Keratinocyte (primary cell): ENCODE measurements at regions not wholly inside any gene's neighbourhood (a gene's known extent, or its start where the extent isn't known, plus 50 kb on each side); places are given as distances from the start of the nearest gene placed in this dataset.

ENCODE experiments used
- DNase-seq: peaks from one replicate; pipeline ENCODE4 v3.0.0-alpha.2; 2011; ENCODE audit warnings: low read depth, missing footprints, low spot score
- FAIRE-seq: peaks from 2 replicates; lab custom pipeline; 2011; peaks lifted over from hg19 to GRCh38; lab: Jason Lieb, UNC
- H2AFZ ChIP-seq: 2 replicates; pipeline ENCODE4 v1.6.0; 2012; ENCODE audit warnings: low read length, control low read depth, inconsistent platforms; ENCODE audit not compliant: control insufficient read depth
- H3K27ac ChIP-seq: 2 replicates; pipeline ENCODE4 v1.5.1; 2011; ENCODE audit warnings: low read length; ENCODE audit not compliant: control insufficient read depth, insufficient read depth
- H3K27me3 ChIP-seq: 3 replicates; pipeline ENCODE4 v1.6.0; 2011; ENCODE audit warnings: low read length; ENCODE audit not compliant: control insufficient read depth, insufficient read depth; ENCODE audit errors: extremely low read depth
- H3K36me3 ChIP-seq, 2 experiments: 2 replicates in 1 of 2; 3 replicates in 1 of 2; pipeline ENCODE4 v1.5.1; 2011; ENCODE audit warnings: low read length in 2 of 2, mild to moderate bottlenecking in 1 of 2; ENCODE audit not compliant: control insufficient read depth in 2 of 2, insufficient read depth in 2 of 2; ENCODE audit errors: extremely low read depth in 1 of 2
- H3K4me1 ChIP-seq: 3 replicates; pipeline ENCODE4 v1.5.1; 2011; ENCODE audit warnings: low read length; ENCODE audit not compliant: control insufficient read depth, insufficient read depth; ENCODE audit errors: extremely low read depth
- H3K4me2 ChIP-seq: 3 replicates; pipeline ENCODE4 v1.6.0; 2011; ENCODE audit warnings: low read depth, low read length; ENCODE audit not compliant: control insufficient read depth, insufficient read depth; ENCODE audit errors: extremely low read depth
- H3K4me3 ChIP-seq, 3 experiments: fragments of 200-600 bp in 1 of 3; sonication (generic) in 1 of 3; 2 replicates in 2 of 3; 3 replicates in 1 of 3; pipeline ENCODE4 v1.5.1; 2011 to 2016; ENCODE audit warnings: low read length in 3 of 3, mild to moderate bottlenecking in 3 of 3, control low read depth in 2 of 3, inconsistent platforms in 1 of 3, low read depth in 1 of 3, mixed read lengths in 1 of 3, mixed run types in 1 of 3, moderate library complexity in 1 of 3; ENCODE audit not compliant: control insufficient read depth in 2 of 3, insufficient read depth in 2 of 3; ENCODE audit errors: extremely low read depth in 1 of 3
- H3K79me2 ChIP-seq: 2 replicates; pipeline ENCODE4 v1.6.0; 2012; ENCODE audit warnings: low read length; ENCODE audit not compliant: control insufficient read depth, insufficient read depth
- H3K9ac ChIP-seq: 3 replicates; pipeline ENCODE4 v1.6.0; 2011; ENCODE audit warnings: low read length; ENCODE audit not compliant: control insufficient read depth, insufficient read depth; ENCODE audit errors: extremely low read depth
- H3K9me1 ChIP-seq: 3 replicates; pipeline ENCODE4 v1.6.0; 2011; ENCODE audit warnings: low read length; ENCODE audit not compliant: control insufficient read depth, insufficient read depth; ENCODE audit errors: extremely low read depth
- H3K9me3 ChIP-seq: 2 replicates; pipeline ENCODE4 v1.5.1; 2012; ENCODE audit warnings: low read depth, low read length; ENCODE audit not compliant: control insufficient read depth
- H4K20me1 ChIP-seq: 3 replicates; pipeline ENCODE4 v1.6.0; 2011; ENCODE audit warnings: low read length; ENCODE audit not compliant: control insufficient read depth, insufficient read depth; ENCODE audit errors: extremely low read depth
- EZH2 ChIP-seq: IDR thresholded peaks from one replicate; pipeline ENCODE4 v1.6.1; 2012; ENCODE audit warnings: inconsistent platforms, mild to moderate bottlenecking, low read length, moderate library complexity
- dilution Hi-C: fragments of 300-500 bp; cut with MboI; formaldehyde crosslinking; loops from one replicate; pipeline ENCODE4 v1.7.0; 2020; ENCODE audit warnings: low sequenced_read_pairs; ENCODE audit not compliant: extremely low pct_ligation_motif_present
- TF ChIP-seq, protein P1 (sequence below), 3 experiments: IDR thresholded peaks in 1 of 3; conservative IDR thresholded peaks in 1 of 3; optimal IDR thresholded peaks in 1 of 3; 2 replicates in 2 of 3; 3 replicates in 1 of 3; pipeline versions ENCODE3 to v1.5.1; 2011; ENCODE audit warnings: low read length in 3 of 3, mild to moderate bottlenecking in 3 of 3, moderate library complexity in 2 of 3, control low read depth in 1 of 3, inconsistent platforms in 1 of 3; ENCODE audit not compliant: insufficient read depth in 2 of 3; ENCODE audit errors: extremely low read depth in 1 of 3

DNA sequence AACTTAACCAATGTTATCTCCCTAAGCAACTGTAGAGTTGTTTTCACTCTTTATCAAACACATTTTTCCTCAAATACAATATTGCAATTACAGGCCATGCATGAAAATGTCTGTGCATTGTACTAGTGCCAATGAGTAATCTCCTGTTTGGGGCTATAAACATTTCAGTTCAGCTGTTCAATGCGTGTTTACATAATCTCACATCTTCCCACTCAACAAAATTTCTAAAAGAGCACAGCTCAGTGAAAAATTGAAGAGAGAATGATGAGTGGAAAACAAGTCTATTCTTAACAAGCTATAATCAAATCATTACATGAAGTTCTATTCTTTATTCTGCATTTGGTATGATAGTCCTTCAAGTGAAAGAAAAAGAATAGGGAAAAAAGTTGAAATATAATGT is 780.5 kb upstream of the CDH9 start:
- DNase-seq (no peak), FAIRE-seq (no peak)
- H3K4me3 ChIP-seq, result no peak overlapping the region
- no peaks in the 10 kb centered on the region for H4K20me1 ChIP-seq
- no peaks in the 10 kb centered on the region for H3K4me1 ChIP-seq
- H3K9me3 ChIP-seq, result no peaks in the 10 kb centered on the region
- H3K9me1 ChIP-seq, result no peaks in the 10 kb centered on the region
- no peak overlapping the region for H2AFZ ChIP-seq
- no peaks in the 10 kb centered on the region for H3K79me2 ChIP-seq
- no peak overlapping the region for H3K4me2 ChIP-seq
- no peak for TF ChIP-seq EZH2
- H3K27ac ChIP-seq, result no peak overlapping the region
- H3K9ac ChIP-seq, result no peak overlapping the region
- H3K27me3 ChIP-seq, result no peaks in the 10 kb centered on the region
- dilution Hi-C loops, result no loop called here
- no peaks in the 10 kb centered on the region for H3K36me3 ChIP-seq

DNA sequence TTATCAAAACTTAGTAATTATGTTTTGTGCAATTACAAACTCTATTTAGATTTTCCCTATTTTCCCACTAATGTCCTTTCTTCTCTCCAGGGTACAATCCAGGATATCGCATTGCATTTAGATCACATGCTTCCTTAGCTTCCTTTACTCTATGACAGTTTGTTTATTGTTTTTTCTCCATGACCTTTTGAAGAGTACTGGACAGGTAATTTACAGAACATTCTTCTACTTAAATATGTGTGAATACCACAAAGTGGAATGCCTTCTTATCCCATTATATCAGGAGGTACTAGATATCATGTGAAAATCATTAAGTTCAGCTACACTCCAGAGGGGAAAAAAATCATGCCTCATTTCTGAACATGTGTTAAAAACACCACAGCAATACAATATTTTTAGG is 776.6 kb upstream of the CDH9 start:
- FAIRE-seq (no peak), DNase-seq (no peak)
- H3K79me2 ChIP-seq, result no peaks in the 10 kb centered on the region
- H3K36me3 ChIP-seq, result no peaks in the 10 kb centered on the region
- no peaks in the 10 kb centered on the region for H3K9me1 ChIP-seq
- H3K4me2 ChIP-seq, result no peak overlapping the region
- no peaks in the 10 kb centered on the region for H3K9me3 ChIP-seq
- no peaks in the 10 kb centered on the region for H3K4me1 ChIP-seq
- no peaks in the 10 kb centered on the region for H3K27me3 ChIP-seq
- no peak overlapping the region for H3K27ac ChIP-seq
- H4K20me1 ChIP-seq, result no peaks in the 10 kb centered on the region
- H3K9ac ChIP-seq, result no peak overlapping the region
- no peak for TF ChIP-seq EZH2
- TF ChIP-seq, protein P1, sequence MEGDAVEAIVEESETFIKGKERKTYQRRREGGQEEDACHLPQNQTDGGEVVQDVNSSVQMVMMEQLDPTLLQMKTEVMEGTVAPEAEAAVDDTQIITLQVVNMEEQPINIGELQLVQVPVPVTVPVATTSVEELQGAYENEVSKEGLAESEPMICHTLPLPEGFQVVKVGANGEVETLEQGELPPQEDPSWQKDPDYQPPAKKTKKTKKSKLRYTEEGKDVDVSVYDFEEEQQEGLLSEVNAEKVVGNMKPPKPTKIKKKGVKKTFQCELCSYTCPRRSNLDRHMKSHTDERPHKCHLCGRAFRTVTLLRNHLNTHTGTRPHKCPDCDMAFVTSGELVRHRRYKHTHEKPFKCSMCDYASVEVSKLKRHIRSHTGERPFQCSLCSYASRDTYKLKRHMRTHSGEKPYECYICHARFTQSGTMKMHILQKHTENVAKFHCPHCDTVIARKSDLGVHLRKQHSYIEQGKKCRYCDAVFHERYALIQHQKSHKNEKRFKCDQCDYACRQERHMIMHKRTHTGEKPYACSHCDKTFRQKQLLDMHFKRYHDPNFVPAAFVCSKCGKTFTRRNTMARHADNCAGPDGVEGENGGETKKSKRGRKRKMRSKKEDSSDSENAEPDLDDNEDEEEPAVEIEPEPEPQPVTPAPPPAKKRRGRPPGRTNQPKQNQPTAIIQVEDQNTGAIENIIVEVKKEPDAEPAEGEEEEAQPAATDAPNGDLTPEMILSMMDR (optimal IDR thresholded peaks at IDR 0.05 in 1 of 3, IDR thresholded peaks at IDR 0.05 in 1 of 3, conservative IDR thresholded peaks at IDR 0.05 in 1 of 3; ENCODE audit: extremely low read depth in 1 of 3, insufficient read depth in 2 of 3, low read length in 3 of 3), result no peak
- H3K4me3 ChIP-seq, result no peak overlapping the region
- dilution Hi-C loops, result no loop called here
- H2AFZ ChIP-seq, result no peak overlapping the region

DNA sequence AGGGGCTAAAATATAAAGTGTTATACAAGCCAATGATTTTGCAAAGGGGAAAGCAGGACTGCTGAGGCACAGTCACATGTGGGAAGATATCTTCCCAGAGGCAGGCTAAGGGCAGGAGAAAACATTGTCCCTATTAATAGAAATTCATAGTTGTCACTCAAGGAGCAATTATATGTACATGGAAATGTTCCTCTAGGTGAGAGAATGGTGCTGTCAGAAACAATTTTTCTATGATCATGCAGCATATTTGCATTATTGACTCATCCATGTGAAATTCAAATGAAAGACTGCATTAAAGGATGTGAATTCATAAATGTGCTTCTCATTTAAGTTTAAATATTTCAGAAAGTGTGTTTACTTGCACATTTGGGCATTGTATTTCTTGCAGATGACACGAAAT is 775.9 kb upstream of the CDH9 start:
- H4K20me1 ChIP-seq, result no peaks in the 10 kb centered on the region
- no peak for FAIRE-seq
- H3K27ac ChIP-seq, result no peak overlapping the region
- no peak overlapping the region for H3K9ac ChIP-seq
- no peaks in the 10 kb centered on the region for H3K79me2 ChIP-seq
- no peaks in the 10 kb centered on the region for H3K9me3 ChIP-seq
- DNase-seq, result no peak
- no peak overlapping the region for H2AFZ ChIP-seq
- no peaks in the 10 kb centered on the region for H3K27me3 ChIP-seq
- H3K36me3 ChIP-seq, result no peaks in the 10 kb centered on the region
- H3K9me1 ChIP-seq, result no peaks in the 10 kb centered on the region
- no peak overlapping the region for H3K4me2 ChIP-seq
- dilution Hi-C loops, result no loop called here
- no peak overlapping the region for H3K4me3 ChIP-seq
- no peak for TF ChIP-seq EZH2
- TF ChIP-seq, protein P1 (optimal IDR thresholded peaks at IDR 0.05 in 1 of 3, IDR thresholded peaks at IDR 0.05 in 1 of 3, conservative IDR thresholded peaks at IDR 0.05 in 1 of 3; ENCODE audit: extremely low read depth in 1 of 3, insufficient read depth in 2 of 3, low read length in 3 of 3), result no peak
- no peaks in the 10 kb centered on the region for H3K4me1 ChIP-seq
